ENCODE measurements at regions not wholly inside any gene's neighbourhood (a gene's known extent, or its start where the extent isn't known, plus 50 kb on each side); places are given as distances from the start of the nearest gene placed in this dataset.
"Not testable (repeated sequence)": the region's sequence is repeated elsewhere in the genome, so short reads cannot be mapped to it uniquely, and the experiment has no call there.

GRCh38 chr17:71201639-71202038 lies 919.2 kb upstream of the SOX9 start:
- DNase-seq (ENCODE audit: low spot score in 2 of 2) (no peak), ATAC-seq (replicated peaks; ENCODE audit: extremely low read depth, poor library complexity, severe bottlenecking) (no peak)
- H3K27ac Mint-ChIP-seq (ENCODE audit: low read depth) = no peak overlapping the region
- no peak overlapping the region for H3K4me3 Mint-ChIP-seq
- no peaks in the 10 kb centered on the region for H3K4me1 Mint-ChIP-seq
- H3K9me3 Mint-ChIP-seq = peaks cover 9% of the 10 kb centered on the region
- no peaks in the 10 kb centered on the region for H3K27me3 Mint-ChIP-seq
- H3K36me3 Mint-ChIP-seq (ENCODE audit: insufficient read depth) = no peaks in the 10 kb centered on the region

- Mint-ChIP-seq H3K9me3 (peaks cover 6% of the 10 kb centered on the region), H3K36me3 (ENCODE audit: insufficient read depth) (no peaks in the 10 kb centered on the region), H3K27me3 (no peaks in the 10 kb centered on the region), H3K4me3 (no peak overlapping the region), H3K27ac (ENCODE audit: low read depth) (no peak overlapping the region), H3K4me1 (no peaks in the 10 kb centered on the region)
- ATAC-seq (replicated peaks; ENCODE audit: extremely low read depth, poor library complexity, severe bottlenecking) (no peak), DNase-seq (ENCODE audit: low spot score in 2 of 2) (no peak)
Measured at GRCh38 chr17:71202449-71202848, 918.4 kb upstream of the SOX9 start.

- DNase-seq (ENCODE audit: low spot score in 2 of 2) (no peak), ATAC-seq (replicated peaks; ENCODE audit: extremely low read depth, poor library complexity, severe bottlenecking) (no peak)
- Mint-ChIP-seq H3K27me3 (no peaks in the 10 kb centered on the region), H3K36me3 (ENCODE audit: insufficient read depth) (no peaks in the 10 kb centered on the region), H3K4me3 (no peak overlapping the region), H3K27ac (ENCODE audit: low read depth) (no peak overlapping the region), H3K9me3 (peaks cover 10% of the 10 kb centered on the region), H3K4me1 (no peaks in the 10 kb centered on the region)
Measured at GRCh38 chr17:71203953-71204352, 916.9 kb upstream of the SOX9 start.

GRCh38 chr17:71205951-71206350 lies 914.9 kb upstream of the SOX9 start:
- H3K36me3 Mint-ChIP-seq (ENCODE audit: insufficient read depth); H3K27me3 Mint-ChIP-seq; ATAC-seq (replicated peaks; ENCODE audit: extremely low read depth, poor library complexity, severe bottlenecking); DNase-seq (ENCODE audit: low spot score in 2 of 2); H3K4me3 Mint-ChIP-seq; H3K27ac Mint-ChIP-seq (ENCODE audit: low read depth); H3K4me1 Mint-ChIP-seq; H3K9me3 Mint-ChIP-seq: not testable (repeated sequence)

- H3K9me3 Mint-ChIP-seq = peaks cover 9% of the 10 kb centered on the region
- H3K4me3 Mint-ChIP-seq = no peak overlapping the region
- H3K4me1 Mint-ChIP-seq = no peaks in the 10 kb centered on the region
- no peak overlapping the region for H3K27ac Mint-ChIP-seq (ENCODE audit: low read depth)
- no peaks in the 10 kb centered on the region for H3K36me3 Mint-ChIP-seq (ENCODE audit: insufficient read depth)
- ATAC-seq (replicated peaks; ENCODE audit: extremely low read depth, poor library complexity, severe bottlenecking) (no peak), DNase-seq (ENCODE audit: low spot score in 2 of 2) (no peak)
- H3K27me3 Mint-ChIP-seq = no peaks in the 10 kb centered on the region
Measured at GRCh38 chr17:71208111-71208704, 912.6 kb upstream of the SOX9 start.

GRCh38 chr17:71213936-71214335 lies 906.9 kb upstream of the SOX9 start:
- Mint-ChIP-seq H3K9me3 (peaks cover 5% of the 10 kb centered on the region), H3K27ac (ENCODE audit: low read depth) (no peak overlapping the region), H3K36me3 (ENCODE audit: insufficient read depth) (no peaks in the 10 kb centered on the region), H3K4me3 (no peak overlapping the region), H3K4me1 (no peaks in the 10 kb centered on the region), H3K27me3 (no peaks in the 10 kb centered on the region)
- no peak for DNase-seq (ENCODE audit: low spot score in 2 of 2)
- no peak for ATAC-seq (replicated peaks; ENCODE audit: extremely low read depth, poor library complexity, severe bottlenecking)

GRCh38 chr17:71217769-71218168 lies 903.1 kb upstream of the SOX9 start:
- DNase-seq (ENCODE audit: low spot score in 2 of 2) (no peak), ATAC-seq (replicated peaks; ENCODE audit: extremely low read depth, poor library complexity, severe bottlenecking) (no peak)
- Mint-ChIP-seq H3K27me3 (no peaks in the 10 kb centered on the region), H3K4me3 (no peak overlapping the region), H3K9me3 (no peaks in the 10 kb centered on the region), H3K36me3 (ENCODE audit: insufficient read depth) (no peaks in the 10 kb centered on the region), H3K4me1 (no peaks in the 10 kb centered on the region), H3K27ac (ENCODE audit: low read depth) (no peak overlapping the region)

GRCh38 chr17:71224824-71225575 lies 895.8 kb upstream of the SOX9 start:
- no peaks in the 10 kb centered on the region for H3K27me3 Mint-ChIP-seq
- ATAC-seq (replicated peaks; ENCODE audit: extremely low read depth, poor library complexity, severe bottlenecking) (no peak), DNase-seq (ENCODE audit: low spot score in 2 of 2) (no peak)
- no peaks in the 10 kb centered on the region for H3K36me3 Mint-ChIP-seq (ENCODE audit: insufficient read depth)
- no peaks in the 10 kb centered on the region for H3K4me1 Mint-ChIP-seq
- no peak overlapping the region for H3K27ac Mint-ChIP-seq (ENCODE audit: low read depth)
- no peak overlapping the region for H3K4me3 Mint-ChIP-seq
- H3K9me3 Mint-ChIP-seq = no peaks in the 10 kb centered on the region

GRCh38 chr17:71227841-71228240 lies 893.0 kb upstream of the SOX9 start:
- H3K4me3 Mint-ChIP-seq = no peak overlapping the region
- H3K4me1 Mint-ChIP-seq = no peaks in the 10 kb centered on the region
- no peak for DNase-seq (ENCODE audit: low spot score in 2 of 2)
- no peak for ATAC-seq (replicated peaks; ENCODE audit: extremely low read depth, poor library complexity, severe bottlenecking)
- peaks cover 9% of the 10 kb centered on the region for H3K9me3 Mint-ChIP-seq
- no peak overlapping the region for H3K27ac Mint-ChIP-seq (ENCODE audit: low read depth)
- no peaks in the 10 kb centered on the region for H3K27me3 Mint-ChIP-seq
- H3K36me3 Mint-ChIP-seq (ENCODE audit: insufficient read depth) = no peaks in the 10 kb centered on the region

- ATAC-seq (replicated peaks; ENCODE audit: extremely low read depth, poor library complexity, severe bottlenecking) = no peak
- Mint-ChIP-seq H3K4me1 (no peaks in the 10 kb centered on the region), H3K9me3 (peaks cover 15% of the 10 kb centered on the region), H3K27me3 (no peaks in the 10 kb centered on the region), H3K27ac (ENCODE audit: low read depth) (no peak overlapping the region), H3K4me3 (no peak overlapping the region), H3K36me3 (ENCODE audit: insufficient read depth) (no peaks in the 10 kb centered on the region)
- DNase-seq (ENCODE audit: low spot score in 2 of 2) = no peak
Measured at GRCh38 chr17:71229070-71229469, 891.8 kb upstream of the SOX9 start.

- H3K4me1 Mint-ChIP-seq = no peaks in the 10 kb centered on the region
Measured at GRCh38 chr17:71232801-71233559, 887.8 kb upstream of the SOX9 start.

GRCh38 chr17:71234349-71234748 lies 886.5 kb upstream of the SOX9 start:
- Mint-ChIP-seq H3K9me3 (peaks cover 20% of the 10 kb centered on the region), H3K4me1 (no peaks in the 10 kb centered on the region), H3K27ac (ENCODE audit: low read depth) (no peak overlapping the region), H3K27me3 (no peaks in the 10 kb centered on the region), H3K36me3 (ENCODE audit: insufficient read depth) (no peaks in the 10 kb centered on the region), H3K4me3 (no peak overlapping the region)
- ATAC-seq (replicated peaks; ENCODE audit: extremely low read depth, poor library complexity, severe bottlenecking) (no peak), DNase-seq (ENCODE audit: low spot score in 2 of 2) (no peak)

More at GRCh38 chr17:71232801-71233559, 887.8 kb upstream of the SOX9 start:
- Mint-ChIP-seq H3K27me3 (no peaks in the 10 kb centered on the region), H3K27ac (ENCODE audit: low read depth) (no peak overlapping the region), H3K9me3 (peaks cover 20% of the 10 kb centered on the region), H3K4me3 (no peak overlapping the region), H3K36me3 (ENCODE audit: insufficient read depth) (no peaks in the 10 kb centered on the region)
- no peak for DNase-seq (ENCODE audit: low spot score in 2 of 2)
- no peak for ATAC-seq (replicated peaks; ENCODE audit: extremely low read depth, poor library complexity, severe bottlenecking)
